ENCODE measurements at regions not wholly inside any gene's neighbourhood (a gene's known extent, or its start where the extent isn't known, plus 50 kb on each side); places are given as distances from the start of the nearest gene placed in this dataset.

DNA sequence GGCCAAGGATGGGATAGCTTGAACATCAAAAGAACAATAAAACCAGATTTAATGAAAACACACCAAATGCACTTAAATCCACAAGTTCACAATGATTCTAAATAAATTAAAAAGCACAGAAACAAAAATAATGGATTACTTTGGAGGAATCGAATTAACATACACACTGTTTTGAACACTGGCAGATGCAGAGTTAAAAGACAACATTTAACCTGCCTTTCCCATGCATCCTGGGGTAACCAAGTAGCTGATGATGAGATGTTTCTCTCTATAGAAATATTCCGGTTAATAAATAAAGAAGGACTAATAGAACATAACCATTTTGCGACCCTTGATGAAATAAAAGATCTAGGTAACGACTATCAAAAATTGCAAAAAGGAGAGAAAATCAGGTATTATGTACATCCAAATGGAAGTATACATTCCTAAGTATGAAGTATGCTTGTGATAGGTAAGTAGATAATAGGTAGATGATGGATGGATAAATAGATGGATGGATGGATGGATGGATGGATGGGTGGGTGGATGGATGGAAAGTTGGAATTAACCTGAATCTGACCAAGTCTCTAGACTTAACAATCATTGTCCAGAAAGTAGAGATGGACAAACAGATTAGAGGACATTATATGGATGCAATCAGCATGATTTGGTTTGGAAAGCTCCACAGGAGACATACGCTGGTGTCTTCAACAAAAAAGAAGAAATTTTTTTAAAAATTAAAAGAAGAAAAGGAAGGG lies 57.4 kb upstream of the MYCN start:
- Histone ChIP-seq H3K4me2 (ENCODE audit: low read length) (no peak overlapping the region), H3K9me3 (ENCODE audit: insufficient read depth, low read depth, low read length) (no peaks in the 10 kb centered on the region), H3K79me2 (ENCODE audit: insufficient read depth, low read length) (no peaks in the 10 kb centered on the region), H3K27me3 (ENCODE audit: insufficient read depth, low read length) (no peaks in the 10 kb centered on the region), H3K4me3 (ENCODE audit: insufficient read depth, low read depth, low read length) (no peak overlapping the region), H3K9ac (ENCODE audit: low read length) (no peak overlapping the region), H3K27ac (ENCODE audit: low read depth, low read length) (no peak overlapping the region), H4K20me1 (ENCODE audit: insufficient read depth, low read length) (no peaks in the 10 kb centered on the region), H3K36me3 (ENCODE audit: insufficient read depth, low read length) (no peaks in the 10 kb centered on the region), H2AFZ (ENCODE audit: low read depth, low read length) (no peak overlapping the region), H3K4me1 (ENCODE audit: insufficient read depth, low read length) (no peaks in the 10 kb centered on the region)
- DNase-seq (ENCODE audit: low read depth) (no peak), FAIRE-seq (no peak)
- Mint-ChIP-seq H3K9me3 (ENCODE audit: unreplicated experiment) (no peaks in the 10 kb centered on the region), H3K27ac (ENCODE audit: unreplicated experiment) (no peak overlapping the region), H3K36me3 (ENCODE audit: low read depth, unreplicated experiment) (no peaks in the 10 kb centered on the region), H3K27me3 (ENCODE audit: low read depth, unreplicated experiment) (peaks cover 2% of the 10 kb centered on the region), H3K4me3 (ENCODE audit: unreplicated experiment) (no peak overlapping the region), H3K4me1 (ENCODE audit: low read depth, unreplicated experiment) (no peaks in the 10 kb centered on the region)
- TF ChIP-seq, protein P1, sequence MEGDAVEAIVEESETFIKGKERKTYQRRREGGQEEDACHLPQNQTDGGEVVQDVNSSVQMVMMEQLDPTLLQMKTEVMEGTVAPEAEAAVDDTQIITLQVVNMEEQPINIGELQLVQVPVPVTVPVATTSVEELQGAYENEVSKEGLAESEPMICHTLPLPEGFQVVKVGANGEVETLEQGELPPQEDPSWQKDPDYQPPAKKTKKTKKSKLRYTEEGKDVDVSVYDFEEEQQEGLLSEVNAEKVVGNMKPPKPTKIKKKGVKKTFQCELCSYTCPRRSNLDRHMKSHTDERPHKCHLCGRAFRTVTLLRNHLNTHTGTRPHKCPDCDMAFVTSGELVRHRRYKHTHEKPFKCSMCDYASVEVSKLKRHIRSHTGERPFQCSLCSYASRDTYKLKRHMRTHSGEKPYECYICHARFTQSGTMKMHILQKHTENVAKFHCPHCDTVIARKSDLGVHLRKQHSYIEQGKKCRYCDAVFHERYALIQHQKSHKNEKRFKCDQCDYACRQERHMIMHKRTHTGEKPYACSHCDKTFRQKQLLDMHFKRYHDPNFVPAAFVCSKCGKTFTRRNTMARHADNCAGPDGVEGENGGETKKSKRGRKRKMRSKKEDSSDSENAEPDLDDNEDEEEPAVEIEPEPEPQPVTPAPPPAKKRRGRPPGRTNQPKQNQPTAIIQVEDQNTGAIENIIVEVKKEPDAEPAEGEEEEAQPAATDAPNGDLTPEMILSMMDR (IDR thresholded peaks at IDR 0.05; ENCODE audit: insufficient read depth, low read depth, low read length): no peak
- no peak for TF ChIP-seq EZH2 (IDR thresholded peaks at IDR 0.05; ENCODE audit: insufficient read depth, low read length)

DNA sequence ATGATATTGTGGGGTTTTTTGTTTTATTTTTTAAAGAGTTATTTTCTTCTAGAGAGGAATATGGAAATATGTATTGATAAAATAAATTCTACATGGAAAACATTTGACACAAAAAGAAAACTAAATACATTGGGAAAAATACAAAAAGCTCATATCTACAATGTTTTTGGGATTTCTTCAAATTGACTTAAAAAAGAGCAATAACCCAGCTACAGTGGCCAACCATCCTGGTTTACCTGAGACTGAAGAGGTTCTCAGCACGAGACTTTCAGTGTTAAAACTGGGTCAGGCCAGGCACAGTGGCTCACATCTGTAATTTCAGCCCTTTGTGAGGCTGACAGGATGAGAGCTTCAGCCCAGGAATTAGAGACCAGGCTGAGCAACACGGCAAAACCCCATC lies 56.7 kb upstream of the MYCN start:
- DNase-seq (ENCODE audit: low read depth) (no peak), FAIRE-seq (no peak)
- Histone ChIP-seq H3K4me2 (ENCODE audit: low read length) (no peak overlapping the region), H4K20me1 (ENCODE audit: insufficient read depth, low read length) (no peaks in the 10 kb centered on the region), H3K27me3 (ENCODE audit: insufficient read depth, low read length) (no peaks in the 10 kb centered on the region), H3K4me3 (ENCODE audit: insufficient read depth, low read depth, low read length) (no peak overlapping the region), H3K4me1 (ENCODE audit: insufficient read depth, low read length) (no peaks in the 10 kb centered on the region), H3K79me2 (ENCODE audit: insufficient read depth, low read length) (no peaks in the 10 kb centered on the region), H3K9me3 (ENCODE audit: insufficient read depth, low read depth, low read length) (no peaks in the 10 kb centered on the region), H2AFZ (ENCODE audit: low read depth, low read length) (no peak overlapping the region), H3K9ac (ENCODE audit: low read length) (no peak overlapping the region), H3K27ac (ENCODE audit: low read depth, low read length) (no peak overlapping the region), H3K36me3 (ENCODE audit: insufficient read depth, low read length) (no peaks in the 10 kb centered on the region)
- no peaks in the 10 kb centered on the region for H3K36me3 Mint-ChIP-seq (ENCODE audit: low read depth, unreplicated experiment)
- no peaks in the 10 kb centered on the region for H3K9me3 Mint-ChIP-seq (ENCODE audit: unreplicated experiment)
- no peak overlapping the region for H3K4me3 Mint-ChIP-seq (ENCODE audit: unreplicated experiment)
- TF ChIP-seq, protein P1 (IDR thresholded peaks at IDR 0.05; ENCODE audit: insufficient read depth, low read depth, low read length): no peak
- TF ChIP-seq EZH2 (IDR thresholded peaks at IDR 0.05; ENCODE audit: insufficient read depth, low read length): no peak
- no peak overlapping the region for H3K27ac Mint-ChIP-seq (ENCODE audit: unreplicated experiment)
- no peaks in the 10 kb centered on the region for H3K4me1 Mint-ChIP-seq (ENCODE audit: low read depth, unreplicated experiment)
- H3K27me3 Mint-ChIP-seq (ENCODE audit: low read depth, unreplicated experiment): peaks cover 2% of the 10 kb centered on the region

DNA sequence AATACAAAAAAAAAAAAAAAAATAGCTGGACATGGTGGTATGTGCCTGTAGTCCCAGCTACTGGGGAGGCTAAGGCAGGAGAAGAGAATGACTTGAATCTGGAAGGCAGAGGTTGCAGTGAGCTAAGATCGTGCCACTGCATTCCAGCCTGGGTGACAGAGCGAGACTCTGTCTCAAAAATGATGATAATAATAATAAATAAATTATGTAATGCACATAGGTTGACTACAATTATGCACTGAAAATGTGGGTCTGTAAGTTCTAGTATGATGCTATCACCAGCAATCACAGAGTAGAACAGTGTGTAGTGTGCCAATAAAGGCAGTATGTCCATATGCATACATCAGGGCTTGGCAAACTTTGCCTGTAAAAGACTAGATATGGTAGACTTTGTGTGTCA lies 55.6 kb upstream of the MYCN start:
- H3K36me3 ChIP-seq (ENCODE audit: insufficient read depth, low read length): no peaks in the 10 kb centered on the region
- FAIRE-seq (no peak), DNase-seq (ENCODE audit: low read depth) (no peak)
- no peaks in the 10 kb centered on the region for H3K27me3 ChIP-seq (ENCODE audit: insufficient read depth, low read length)
- H3K4me2 ChIP-seq (ENCODE audit: low read length): no peak overlapping the region
- H3K9me3 ChIP-seq (ENCODE audit: insufficient read depth, low read depth, low read length): no peaks in the 10 kb centered on the region
- H3K4me1 ChIP-seq (ENCODE audit: insufficient read depth, low read length): no peaks in the 10 kb centered on the region
- Mint-ChIP-seq H3K27me3 (ENCODE audit: low read depth, unreplicated experiment) (peaks cover 7% of the 10 kb centered on the region), H3K9me3 (ENCODE audit: unreplicated experiment) (no peaks in the 10 kb centered on the region), H3K36me3 (ENCODE audit: low read depth, unreplicated experiment) (no peaks in the 10 kb centered on the region), H3K27ac (ENCODE audit: unreplicated experiment) (no peak overlapping the region), H3K4me3 (ENCODE audit: unreplicated experiment) (no peak overlapping the region), H3K4me1 (ENCODE audit: low read depth, unreplicated experiment) (no peaks in the 10 kb centered on the region)
- no peaks in the 10 kb centered on the region for H4K20me1 ChIP-seq (ENCODE audit: insufficient read depth, low read length)
- H3K79me2 ChIP-seq (ENCODE audit: insufficient read depth, low read length): no peaks in the 10 kb centered on the region
- no peak for TF ChIP-seq EZH2 (IDR thresholded peaks at IDR 0.05; ENCODE audit: insufficient read depth, low read length)
- H3K9ac ChIP-seq (ENCODE audit: low read length): no peak overlapping the region
- H3K27ac ChIP-seq (ENCODE audit: low read depth, low read length): no peak overlapping the region
- no peak overlapping the region for H3K4me3 ChIP-seq (ENCODE audit: insufficient read depth, low read depth, low read length)
- H2AFZ ChIP-seq (ENCODE audit: low read depth, low read length): no peak overlapping the region

All from astrocyte (in vitro differentiated cells and primary cell).